Caco-2 (cell line): ENCODE measurements at regions not wholly inside any gene's neighbourhood (a gene's known extent, or its start where the extent isn't known, plus 50 kb on each side); places are given as distances from the start of the nearest gene placed in this dataset.

Source experiments
- BruUV-seq: library from RNA; stranded (reverse); fragments of 400-500 nt; replicated peaks from 2 replicates; lab custom pipeline; 2021; lab: Mats Ljungman, UMichigan
- CTCF ChIA-PET: fragments of 300-600 bp; sonication (Branson Sonifier 250); formaldehyde crosslinking; loops from one replicate; lab custom pipeline; 2022; ENCODE audit warnings: antibody characterized with exemption; lab: Charles Lee
- POLR2A ChIA-PET: fragments of 300-600 bp; sonication (Branson Sonifier 250); formaldehyde crosslinking; loops from one replicate; lab custom pipeline; 2022; ENCODE audit warnings: antibody characterized with exemption; lab: Charles Lee
- DNase-seq, 2 experiments: peaks; one replicate each; pipeline versions ENCODE4 v3.0.0 to v3.0.0-alpha.2; 2020 to 2022
- H3K27me3 ChIP-seq: replicated peaks from 2 replicates; pipeline ENCODE4 v1.6.0; 2011; ENCODE audit warnings: low read length; ENCODE audit not compliant: control insufficient read depth, insufficient read depth
- H3K36me3 ChIP-seq: 2 replicates; pipeline ENCODE4 v1.5.1; 2011; ENCODE audit warnings: low read length; ENCODE audit not compliant: control insufficient read depth, insufficient read depth
- H3K4me1 ChIP-seq: fragments of 250-450 bp; sonication (Bioruptor Pico); 2 replicates; pipeline ENCODE4 v1.5.1; 2020; ENCODE audit warnings: mild to moderate bottlenecking
- H3K4me3 ChIP-seq: 2 replicates; pipeline ENCODE4 v1.5.1; 2011; ENCODE audit warnings: low read depth, mild to moderate bottlenecking, control low read depth, low read length
- H3K9me3 ChIP-seq: fragments of 250-450 bp; sonication (Bioruptor Pico); 2 replicates; pipeline ENCODE4 v1.5.1; 2020; ENCODE audit warnings: mild to moderate bottlenecking, moderate library complexity
- H3K27ac Mint-ChIP-seq: one replicate; pipeline ENCODE4 v1.8.0; 2022; ENCODE audit warnings: mixed read lengths; ENCODE audit not compliant: unreplicated experiment
- H3K27me3 Mint-ChIP-seq: one replicate; pipeline ENCODE4 v1.8.0; 2022; ENCODE audit warnings: mixed read lengths; ENCODE audit not compliant: insufficient read depth, unreplicated experiment
- H3K36me3 Mint-ChIP-seq: one replicate; pipeline ENCODE4 v1.8.0; 2022; ENCODE audit warnings: mild to moderate bottlenecking, mixed read lengths; ENCODE audit not compliant: insufficient read depth, unreplicated experiment
- H3K4me1 Mint-ChIP-seq: one replicate; pipeline ENCODE4 v1.8.0; 2022; ENCODE audit warnings: low read depth, mixed read lengths; ENCODE audit not compliant: unreplicated experiment
- H3K4me3 Mint-ChIP-seq: one replicate; pipeline ENCODE4 v1.8.0; 2022; ENCODE audit warnings: mild to moderate bottlenecking, moderate library complexity, mixed read lengths; ENCODE audit not compliant: unreplicated experiment
- H3K9me3 Mint-ChIP-seq: one replicate; pipeline ENCODE4 v1.8.0; 2022; ENCODE audit warnings: mixed read lengths; ENCODE audit not compliant: unreplicated experiment
- CTCF ChIP-seq, 2 experiments: fragments of 200-600 bp in 1 of 2; IDR thresholded peaks; 1 replicate in 1 of 2; 2 replicates in 1 of 2; pipeline versions ENCODE4 v1.5.1 to v1.8.0; 2011 to 2022; ENCODE audit warnings: antibody characterized with exemption in 1 of 2, control low read depth in 1 of 2, inconsistent platforms in 1 of 2, low read depth in 1 of 2, low read length in 1 of 2, mild to moderate bottlenecking in 1 of 2, moderate library complexity in 1 of 2; ENCODE audit not compliant: insufficient read depth in 1 of 2, severe bottlenecking in 1 of 2, unreplicated experiment in 1 of 2
- intact Hi-C: fragments of 100-400 bp; cut with micrococcal nuclease; formaldehyde crosslinking; loops from one replicate; pipeline ENCODE4 v1.10.0; 2022; ENCODE audit not compliant: unreplicated experiment

- no peak for TF ChIP-seq CTCF (IDR thresholded peaks at IDR 0.05; ENCODE audit: insufficient read depth in 1 of 2, low read depth in 1 of 2, low read length in 1 of 2, severe bottlenecking in 1 of 2, unreplicated experiment in 1 of 2)
- Mint-ChIP-seq H3K36me3 (no peaks in the 10 kb centered on the region), H3K4me3 (no peak overlapping the region), H3K4me1 (no peaks in the 10 kb centered on the region), H3K27ac (no peak overlapping the region), H3K9me3 (no peaks in the 10 kb centered on the region), H3K27me3 (peaks cover 2% of the 10 kb centered on the region)
- ChIA-PET CTCF (no interaction called here), POLR2A (no interaction called here)
- BruUV-seq, result no TSS peak
- no peaks in the 10 kb centered on the region for H3K36me3 ChIP-seq
- no peak overlapping the region for H3K4me3 ChIP-seq
- H3K9me3 ChIP-seq, result no peaks in the 10 kb centered on the region
- H3K27me3 ChIP-seq, result no peaks in the 10 kb centered on the region; the same call in 1 of the 2 replicates
- no peak for DNase-seq
- H3K4me1 ChIP-seq, result no peaks in the 10 kb centered on the region
- intact Hi-C loops, result no loop called here
These were observed 83.7 kb upstream of the OBI1 start for GRCh38 chr13:78742659-78743058.

- H3K9me3 ChIP-seq, result no peaks in the 10 kb centered on the region
- H3K4me1 ChIP-seq, result no peaks in the 10 kb centered on the region
- Mint-ChIP-seq H3K36me3 (no peaks in the 10 kb centered on the region), H3K27me3 (peaks cover 9% of the 10 kb centered on the region), H3K27ac (no peak overlapping the region), H3K9me3 (no peaks in the 10 kb centered on the region), H3K4me1 (no peaks in the 10 kb centered on the region), H3K4me3 (no peak overlapping the region)
- no peaks in the 10 kb centered on the region; the same call in 1 of the 2 replicates for H3K27me3 ChIP-seq
- BruUV-seq, result no TSS peak
- ChIA-PET CTCF (no interaction called here), POLR2A (no interaction called here)
- no peak overlapping the region for H3K4me3 ChIP-seq
- intact Hi-C loops, result no loop called here
- DNase-seq, result no peak
- TF ChIP-seq CTCF (IDR thresholded peaks at IDR 0.05; ENCODE audit: insufficient read depth in 1 of 2, low read depth in 1 of 2, low read length in 1 of 2, severe bottlenecking in 1 of 2, unreplicated experiment in 1 of 2), result no peak
- H3K36me3 ChIP-seq, result no peaks in the 10 kb centered on the region
These were observed 77.2 kb upstream of the OBI1 start for GRCh38 chr13:78736142-78736541.

GRCh38 chr13:78732445-78733017 is 73.6 kb upstream of the OBI1 start:
- POLR2A ChIA-PET, result no interaction called here
- TF ChIP-seq CTCF (IDR thresholded peaks at IDR 0.05; ENCODE audit: insufficient read depth in 1 of 2, low read depth in 1 of 2, low read length in 1 of 2, severe bottlenecking in 1 of 2, unreplicated experiment in 1 of 2), result no peak
- Histone ChIP-seq H3K4me3 (no peak overlapping the region), H3K36me3 (no peaks in the 10 kb centered on the region), H3K4me1 (no peaks in the 10 kb centered on the region), H3K9me3 (no peaks in the 10 kb centered on the region), H3K27me3 (no peaks in the 10 kb centered on the region; the same call in 1 of the 2 replicates)
- CTCF ChIA-PET, result no interaction called here
- intact Hi-C loops, result no loop called here
- Mint-ChIP-seq H3K4me1 (no peaks in the 10 kb centered on the region), H3K27ac (no peak overlapping the region), H3K27me3 (peaks cover 9% of the 10 kb centered on the region), H3K9me3 (no peaks in the 10 kb centered on the region), H3K36me3 (no peaks in the 10 kb centered on the region), H3K4me3 (no peak overlapping the region)
- no peak for DNase-seq
- no TSS peak for BruUV-seq
